ENCODE measurements at regions not wholly inside any gene's neighbourhood (a gene's known extent, or its start where the extent isn't known, plus 50 kb on each side); places are given as distances from the start of the nearest gene placed in this dataset.

GRCh38 chr10:121041499-121041898 lies 190.3 kb downstream of the WDR11 start:
- no peak for DNase-seq

- no peak for DNase-seq
Measured at GRCh38 chr10:121041906-121042305, 190.7 kb downstream of the WDR11 start.

DNA sequence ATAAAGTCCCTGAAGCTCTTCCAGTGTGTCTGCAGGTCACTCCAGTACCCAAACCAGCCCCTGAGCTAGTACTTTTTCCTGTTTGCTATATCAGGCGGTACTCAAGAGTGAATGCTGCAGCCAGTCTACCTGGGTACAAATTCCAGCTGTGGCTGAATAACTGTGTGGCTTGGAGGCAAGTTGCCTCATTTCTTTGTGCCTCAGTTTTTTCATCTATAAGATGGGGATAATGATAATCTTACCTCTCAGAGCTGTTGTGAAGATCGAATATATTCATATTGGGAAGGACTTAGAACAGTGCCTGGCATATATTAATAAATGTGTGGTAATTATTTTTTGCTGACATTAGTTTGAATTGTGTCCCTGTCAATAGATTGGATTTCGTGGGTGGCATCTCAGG lies 191.2 kb downstream of the WDR11 start:
- DNase-seq = no peak

DNA sequence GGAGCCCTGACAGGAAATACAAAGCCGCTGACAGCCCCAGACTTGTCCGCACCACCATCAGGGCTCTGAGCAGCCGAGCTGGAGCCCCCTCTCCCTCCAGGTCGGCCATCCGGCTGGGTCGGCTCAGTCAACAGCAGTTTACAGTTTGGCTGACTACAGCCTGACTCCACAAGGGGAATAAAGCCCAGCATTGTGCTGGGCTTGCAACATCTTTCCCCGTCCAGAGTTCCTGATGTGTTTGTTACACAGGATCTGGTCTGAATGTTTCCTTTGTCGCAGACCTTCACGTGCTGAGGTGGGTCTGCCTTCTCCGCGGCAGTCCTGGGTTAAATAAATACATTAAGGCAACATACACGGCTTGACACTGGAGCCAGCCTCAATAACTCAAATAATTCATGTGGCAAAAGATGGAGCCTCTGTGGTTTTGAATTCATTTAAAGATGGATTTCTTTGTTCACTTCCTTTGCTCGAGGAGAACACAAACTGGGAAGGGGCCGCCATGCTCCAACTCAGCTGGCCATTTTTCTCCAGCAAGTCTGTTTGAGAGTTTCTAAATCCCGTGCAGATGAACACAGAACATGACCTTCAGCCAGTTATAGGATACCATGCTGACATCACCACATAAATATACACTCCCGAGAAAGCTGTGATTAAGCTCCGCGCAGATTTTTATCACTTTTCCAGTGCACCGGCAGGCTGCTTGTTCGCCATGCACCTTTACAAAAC lies 192.1 kb downstream of the WDR11 start:
- peak; percentile 7 for DNase-seq

DNA sequence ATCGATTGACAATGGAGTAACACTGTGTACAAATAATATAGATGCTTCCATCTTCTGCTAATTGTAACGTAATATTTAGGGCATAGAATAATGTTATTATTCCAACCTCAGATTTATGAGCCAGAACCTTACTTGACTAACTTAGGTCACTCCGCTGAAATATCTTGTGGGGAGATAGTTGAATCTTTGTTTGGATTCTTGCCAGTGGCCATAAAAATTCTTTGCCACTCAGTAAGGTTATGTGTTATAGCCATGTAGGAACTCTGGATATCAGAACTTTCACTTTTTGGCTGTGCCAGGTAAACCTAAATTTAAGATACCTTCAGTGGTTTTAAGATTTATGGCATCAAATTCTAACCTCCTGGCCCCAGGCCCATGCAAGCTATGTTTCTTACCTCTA lies 197.6 kb downstream of the WDR11 start:
- DNase-seq = no peak

DNA sequence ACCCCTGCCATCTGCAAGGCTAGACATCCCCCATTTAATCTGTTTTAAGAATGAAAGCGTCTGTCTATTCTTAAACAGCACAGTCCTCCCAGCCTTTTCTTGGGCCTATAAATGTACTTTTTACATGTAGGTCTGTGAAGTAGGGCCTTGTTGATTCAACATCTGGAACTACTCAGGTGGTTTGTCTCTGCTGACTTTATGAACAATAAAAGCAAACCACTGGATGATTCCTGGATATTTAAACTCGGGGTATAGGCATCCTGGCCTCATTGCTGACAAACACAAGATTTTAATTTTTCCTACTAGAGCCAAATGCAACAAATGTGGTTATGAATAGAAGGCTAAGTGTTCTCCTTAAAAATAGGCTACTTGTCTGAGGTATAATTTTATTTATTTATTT lies 198.3 kb downstream of the WDR11 start:
- no peak for DNase-seq

DNA sequence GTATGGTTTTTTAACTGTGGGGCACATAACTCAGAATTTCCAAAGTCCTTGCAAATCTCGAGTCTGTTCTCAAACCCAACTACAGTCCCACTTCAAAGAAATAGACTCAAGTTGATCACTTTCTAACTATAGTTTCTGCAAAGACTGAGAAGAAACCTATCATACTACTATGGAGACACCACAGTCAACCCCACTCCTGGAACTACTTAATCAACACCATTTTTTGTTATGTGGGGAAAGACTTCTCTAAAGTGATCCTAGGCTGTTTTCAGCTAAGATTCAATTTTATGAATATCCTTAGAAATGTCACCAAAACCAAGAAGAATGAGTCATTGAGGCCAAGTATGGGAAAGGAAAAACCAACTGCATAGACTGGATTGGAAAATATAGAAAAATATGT lies 198.8 kb downstream of the WDR11 start:
- DNase-seq = no peak

- no peak for DNase-seq
Measured at GRCh38 chr10:121051171-121051570, 200.0 kb downstream of the WDR11 start.

GRCh38 chr10:121051696-121052279 lies 200.6 kb downstream of the WDR11 start:
- no peak for DNase-seq

- DNase-seq = no peak
Measured at GRCh38 chr10:121053151-121053550, 202.0 kb downstream of the WDR11 start.

DNA sequence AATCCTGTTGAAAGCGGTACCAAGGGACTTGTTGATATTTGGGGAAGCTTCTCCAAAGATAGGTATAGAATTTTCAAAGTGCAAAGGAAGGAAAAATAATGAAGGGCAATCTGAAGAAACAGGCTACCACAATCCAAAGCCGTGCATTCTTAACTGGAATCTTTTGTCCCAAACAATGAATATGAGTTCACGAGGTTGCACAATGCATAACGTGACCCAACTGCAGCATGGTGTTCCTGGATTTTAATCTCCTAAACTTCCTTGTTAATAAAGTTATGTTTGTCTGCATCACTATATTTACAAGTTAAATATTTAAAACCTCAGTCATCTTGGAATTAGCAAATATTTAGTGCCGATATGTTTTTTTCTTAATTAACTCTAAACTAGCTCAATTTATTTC lies 203.7 kb downstream of the WDR11 start:
- no peak for DNase-seq

GRCh38 chr10:121057269-121057668 lies 206.1 kb downstream of the WDR11 start:
- no peak for DNase-seq

DNA sequence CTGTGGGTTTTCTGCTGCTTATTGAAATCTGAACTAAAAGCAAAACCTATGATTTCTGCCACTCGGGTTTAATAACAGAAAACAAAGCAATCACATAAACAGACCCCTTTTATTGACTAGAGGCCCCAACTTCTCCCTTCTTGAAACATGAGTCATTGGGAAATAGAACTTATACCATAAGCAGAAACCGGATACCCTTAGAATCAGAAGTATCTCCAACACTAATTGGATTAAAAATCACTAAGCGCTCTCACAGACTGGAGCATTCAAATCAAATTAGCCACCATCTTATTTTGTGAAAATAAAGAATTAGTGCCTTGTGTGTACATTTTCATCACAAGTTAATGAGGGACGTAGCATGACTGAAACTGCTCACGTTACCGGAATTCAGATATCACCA lies 206.9 kb downstream of the WDR11 start:
- DNase-seq = no peak

DNA sequence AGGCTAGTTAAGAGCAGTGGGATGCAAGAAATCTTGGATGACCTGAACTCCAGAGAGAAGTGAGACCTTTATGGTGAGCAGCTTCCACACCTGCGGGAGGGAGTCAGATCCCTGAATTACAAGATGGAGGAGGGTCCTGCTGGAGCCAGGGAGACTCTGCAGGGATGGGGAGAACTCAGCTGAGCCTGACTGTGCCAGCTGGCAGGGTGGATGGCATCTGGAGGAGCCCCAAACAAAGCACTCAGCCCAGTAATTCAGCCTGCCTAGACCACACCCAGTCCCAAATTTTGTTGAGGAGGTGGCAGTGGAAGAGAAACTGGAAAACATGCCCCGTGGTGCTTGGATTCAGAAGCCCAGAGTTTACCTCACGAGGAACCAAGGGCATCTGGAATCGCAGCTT lies 208.2 kb downstream of the WDR11 start:
- DNase-seq = no peak

DNA sequence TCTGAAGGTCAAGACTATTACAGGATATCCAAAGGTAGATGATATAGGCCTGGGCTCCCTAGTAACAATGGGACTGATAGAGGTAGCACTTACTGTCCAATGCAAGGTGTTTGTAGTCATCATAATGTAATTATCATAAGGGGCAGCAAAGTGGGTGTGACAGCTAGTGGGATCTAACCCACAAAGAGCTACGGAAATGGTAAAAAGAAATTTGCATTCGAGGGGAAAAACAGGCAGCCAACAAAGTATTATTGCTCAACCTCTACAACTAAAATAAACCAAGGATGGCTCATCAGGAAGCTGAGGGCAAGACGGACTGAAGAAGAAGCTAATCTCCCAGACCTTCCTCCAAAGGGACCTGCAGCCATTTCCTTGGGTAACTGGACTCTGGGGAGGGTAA lies 211.0 kb downstream of the WDR11 start:
- DNase-seq = no peak

DNA sequence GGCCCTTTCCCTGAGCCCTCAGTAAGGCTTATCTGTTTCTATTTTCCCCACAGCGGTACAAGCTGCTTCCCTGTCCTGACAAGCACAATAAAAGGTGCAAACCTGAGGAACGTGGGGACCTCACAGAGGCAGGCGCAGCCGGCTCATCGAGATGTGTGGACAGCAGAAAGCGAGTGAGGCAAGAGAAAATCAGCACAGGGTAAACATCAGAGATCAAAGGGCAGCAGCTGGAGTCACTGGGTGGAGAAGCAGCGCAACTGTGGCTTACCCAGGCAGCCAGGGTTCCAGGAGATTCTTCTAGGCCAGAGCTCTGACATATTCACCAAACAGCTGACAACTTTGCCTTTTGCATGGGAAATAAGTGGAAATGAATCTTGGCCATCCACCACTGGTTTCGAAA lies 212.6 kb downstream of the WDR11 start:
- DNase-seq = no peak

- no peak for DNase-seq
Measured at GRCh38 chr10:121064491-121064890, 213.3 kb downstream of the WDR11 start.

DNA sequence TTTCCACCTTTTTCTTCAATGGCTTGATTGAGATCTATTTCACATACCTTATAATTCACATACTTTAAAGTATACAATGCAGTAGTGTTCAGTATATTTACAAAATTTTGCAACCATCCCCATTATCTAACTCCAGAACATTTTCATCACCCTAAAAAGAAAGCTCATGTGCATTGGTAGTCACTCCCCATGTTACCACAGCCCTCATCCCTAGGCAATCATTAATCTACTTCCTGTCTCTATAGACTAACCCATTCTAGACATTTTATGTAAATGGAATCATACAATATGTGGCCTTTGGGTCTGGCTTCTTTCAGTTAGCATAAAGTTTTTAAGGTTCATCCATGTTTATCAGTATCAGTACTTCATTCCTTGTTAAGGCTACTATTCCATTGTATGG lies 214.2 kb downstream of the WDR11 start:
- no peak for DNase-seq

DNA sequence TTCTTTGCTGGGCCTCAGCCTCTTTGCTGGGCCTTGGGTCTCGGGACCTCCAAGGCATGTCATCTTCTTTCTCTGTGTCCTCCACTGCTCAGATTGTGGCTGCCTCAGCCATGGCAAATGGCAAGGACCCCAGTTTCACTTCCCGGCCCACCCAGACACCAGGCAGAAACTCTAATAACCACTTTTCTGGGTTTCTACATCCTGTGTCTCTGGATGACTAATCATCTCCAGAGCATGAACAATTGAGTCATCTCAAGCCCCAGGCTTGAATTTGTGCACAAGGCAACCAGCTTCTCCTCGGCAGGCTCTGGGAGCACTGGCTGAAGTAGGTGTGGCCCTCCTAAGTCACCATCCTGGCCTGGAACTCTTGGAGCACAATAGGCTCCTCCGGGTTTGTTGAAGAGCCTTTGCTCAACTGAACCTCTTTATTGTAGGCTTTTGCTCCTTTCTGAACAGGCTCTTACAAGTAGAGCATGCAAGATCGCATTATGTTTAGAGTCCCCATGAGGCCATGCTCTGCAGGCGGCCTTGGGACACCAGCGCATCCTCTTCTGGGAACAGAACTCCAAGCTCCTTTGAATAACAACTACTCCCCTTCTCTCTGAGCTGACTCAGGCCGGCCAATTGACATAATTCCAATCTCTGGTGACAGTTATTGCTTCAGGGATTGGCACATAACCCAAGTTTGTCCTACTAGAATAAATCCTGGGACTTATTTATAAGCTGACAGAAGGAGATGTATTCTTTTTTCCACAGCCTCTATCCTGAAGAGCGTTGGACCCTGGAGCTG lies 218.1 kb downstream of the WDR11 start:
- no peak for DNase-seq

DNA sequence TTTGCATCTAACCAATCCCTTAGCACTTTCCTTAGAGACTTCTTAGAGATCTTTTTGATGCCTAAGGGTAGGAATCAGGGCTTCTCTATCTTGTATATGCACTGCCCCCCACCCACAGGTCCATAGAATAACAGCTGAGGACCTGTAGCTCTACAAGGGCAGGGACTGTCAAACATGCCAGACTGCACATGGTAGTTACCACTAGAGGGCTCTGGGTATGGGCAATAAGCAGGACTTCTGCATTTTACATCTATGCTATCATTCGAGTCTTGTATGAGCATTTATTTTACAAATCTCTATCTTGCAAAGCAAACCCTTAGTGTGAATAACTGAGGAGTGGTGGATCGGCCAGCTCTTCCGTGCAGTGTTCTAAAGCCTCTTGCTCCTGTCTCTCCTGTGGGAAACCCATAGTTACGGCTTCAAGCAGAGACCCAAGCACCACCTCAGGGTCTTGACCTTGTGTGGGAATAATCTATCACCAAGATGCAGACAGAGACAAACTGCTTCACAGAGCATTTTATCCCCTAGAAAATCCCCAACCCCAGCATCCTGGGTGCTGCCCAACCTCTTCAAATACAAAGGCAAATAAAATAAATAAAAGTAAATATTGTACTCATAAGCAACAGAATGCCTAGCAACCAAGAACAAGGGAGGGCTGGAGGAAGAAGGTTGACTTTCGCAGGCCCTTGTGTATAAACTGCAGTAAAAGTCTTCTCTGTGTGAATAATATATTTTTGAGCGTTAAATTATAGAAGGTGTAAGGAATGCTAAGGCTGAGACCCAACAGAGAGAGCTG lies 219.3 kb downstream of the WDR11 start:
- DNase-seq = no peak

DNA sequence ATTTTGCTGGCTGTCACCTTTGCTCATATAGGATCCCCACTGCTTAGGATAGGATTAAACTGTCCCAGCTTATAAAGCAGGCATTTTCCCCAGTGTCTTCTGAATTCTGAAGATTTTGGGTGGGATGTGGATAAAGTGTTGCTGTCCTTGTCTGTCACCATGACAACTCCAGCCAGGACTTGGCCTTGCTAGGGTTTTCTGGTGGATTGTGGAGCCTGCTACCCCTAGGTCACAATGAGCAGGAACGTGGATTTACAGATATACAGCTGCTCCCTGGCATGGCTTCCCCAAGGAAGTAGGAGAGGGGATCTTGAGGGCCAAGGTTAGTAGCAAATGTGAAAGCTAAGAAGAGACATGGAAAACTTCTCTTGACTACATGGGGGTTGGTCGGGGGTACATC lies 220.7 kb downstream of the WDR11 start:
- DNase-seq = no peak

- no peak for DNase-seq
Measured at GRCh38 chr10:121073728-121074127, 222.6 kb downstream of the WDR11 start.

All from NCI-H2227 treated with DMSO at 0.1 percent for 48 hours (cell line).